ENCODE measurements at regions not wholly inside any gene's neighbourhood (a gene's known extent, or its start where the extent isn't known, plus 50 kb on each side); places are given as distances from the start of the nearest gene placed in this dataset.

DNA sequence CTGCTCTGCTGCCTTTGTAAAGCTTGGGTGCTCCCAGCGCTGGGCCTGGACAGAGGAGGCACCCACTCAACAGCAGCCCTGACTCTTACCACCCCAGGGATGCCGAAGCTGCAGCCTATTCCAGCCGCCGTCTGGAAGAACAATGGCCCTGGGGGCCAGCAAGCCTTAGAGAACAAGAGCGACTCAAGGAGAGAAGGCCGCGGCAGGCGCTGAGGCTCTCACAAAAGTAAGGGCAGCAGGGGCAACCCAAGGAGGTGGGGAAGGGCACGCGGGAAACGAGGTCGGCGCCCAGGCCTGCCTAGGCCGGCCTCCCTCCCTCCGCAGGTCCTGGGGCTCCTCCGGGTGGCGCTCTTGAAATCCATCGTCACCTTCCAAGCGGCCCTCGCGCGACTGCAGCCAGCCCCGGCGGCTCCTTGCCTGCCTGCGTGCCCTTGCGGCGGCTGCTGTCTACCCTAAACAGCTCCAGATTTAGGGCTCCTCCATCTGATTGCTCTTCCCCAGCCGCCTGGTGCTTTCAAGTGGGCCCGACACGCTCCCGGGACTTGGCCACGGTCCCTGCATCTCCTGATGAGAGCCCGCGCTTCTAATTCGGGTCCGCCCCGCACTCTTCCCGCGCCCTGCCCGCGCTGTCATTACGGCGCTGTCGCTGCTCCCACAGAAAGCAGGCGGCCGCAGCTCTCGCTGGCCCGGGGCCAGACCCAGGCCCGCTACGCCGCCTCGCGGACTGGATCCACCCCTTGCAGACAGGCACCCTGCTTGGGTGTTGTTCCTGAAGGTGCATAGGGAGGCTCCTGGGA lies 213.3 kb downstream of the SEMA6A start:
- DNase-seq = peak; percentile 81

DNA sequence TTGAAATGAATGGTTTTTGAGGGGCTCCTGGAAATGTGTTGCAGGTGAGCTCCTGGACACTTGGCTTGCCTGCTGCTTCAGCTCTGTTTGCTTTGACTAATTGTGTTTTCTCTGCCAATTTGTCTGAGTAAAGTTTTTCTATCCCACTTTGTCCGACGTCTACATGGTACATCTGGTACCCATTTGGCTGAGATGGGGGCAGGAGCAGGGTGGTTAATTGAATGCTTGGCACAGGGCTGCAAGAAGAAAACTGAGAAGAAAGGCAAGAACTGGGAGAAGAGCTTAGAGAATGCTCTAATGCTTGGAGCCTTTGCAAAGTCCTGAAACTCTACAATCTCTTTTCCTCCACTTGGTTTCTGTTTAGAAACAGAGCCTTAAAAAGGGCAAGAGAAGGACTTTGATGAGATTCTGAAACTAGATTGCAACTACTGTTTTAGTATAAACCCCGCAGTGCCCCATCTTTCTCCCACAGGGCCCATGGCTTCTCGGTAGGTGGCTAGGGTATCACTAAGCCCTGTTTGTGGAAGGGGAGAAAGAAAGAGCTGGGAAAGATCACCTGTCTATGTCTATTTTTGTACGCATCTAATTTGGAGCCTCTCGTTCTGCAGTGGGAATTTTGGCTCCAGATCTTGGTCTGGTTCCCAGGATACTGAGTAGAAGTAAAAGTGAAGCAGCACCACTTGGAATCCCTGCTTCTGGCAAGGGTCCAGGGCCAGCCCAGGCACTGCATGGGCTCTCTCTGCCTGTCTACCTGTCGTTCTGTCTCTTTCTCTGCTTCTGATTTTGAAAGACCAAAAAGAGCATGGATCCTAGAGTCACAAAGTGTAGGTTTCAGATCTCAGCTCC lies 214.4 kb downstream of the SEMA6A start:
- DNase-seq = no peak

DNA sequence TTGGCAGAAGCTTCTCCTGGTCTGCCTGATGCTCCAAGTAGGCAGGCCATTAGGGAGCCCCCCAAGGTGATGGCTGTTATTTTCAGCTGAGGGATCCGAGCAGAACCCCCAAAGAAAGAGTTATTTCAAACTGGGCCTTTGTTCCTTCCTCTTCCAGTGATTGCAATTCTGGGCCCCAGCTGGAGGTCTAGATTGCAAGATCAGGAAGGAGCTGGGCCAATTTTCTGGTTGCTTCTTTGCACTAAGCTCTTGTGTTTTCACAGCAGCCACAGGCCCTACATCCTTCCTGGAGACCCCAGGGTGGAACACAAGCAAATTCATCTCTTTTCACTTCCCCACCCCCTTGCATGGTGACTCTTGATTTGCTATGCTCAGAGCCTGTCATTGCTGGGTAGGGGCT lies 215.0 kb downstream of the SEMA6A start:
- no peak for DNase-seq

DNA sequence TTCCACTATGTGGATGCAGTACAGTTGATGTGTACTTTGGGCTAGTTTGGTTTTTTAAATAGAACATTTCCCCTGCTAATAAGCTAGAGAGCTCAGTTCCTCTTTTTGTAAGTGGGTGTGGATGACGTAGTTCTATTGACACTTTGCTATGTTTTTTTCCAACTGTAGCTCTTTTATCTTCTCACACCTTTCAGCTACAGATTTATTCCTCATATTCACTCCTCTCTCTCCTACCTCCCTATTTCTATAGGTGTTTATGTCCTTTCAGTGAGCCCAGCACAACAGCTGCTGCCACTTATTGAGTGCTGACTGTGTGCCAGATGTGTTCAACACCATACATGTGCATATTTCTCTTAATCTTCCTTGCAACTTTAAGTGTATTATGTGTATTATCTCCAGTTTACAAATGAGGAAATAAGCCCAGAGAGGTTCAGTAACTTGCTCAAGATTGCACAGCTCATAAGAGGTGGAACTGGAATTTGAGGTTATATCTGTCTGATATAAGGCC lies 215.7 kb downstream of the SEMA6A start:
- DNase-seq = no peak

DNA sequence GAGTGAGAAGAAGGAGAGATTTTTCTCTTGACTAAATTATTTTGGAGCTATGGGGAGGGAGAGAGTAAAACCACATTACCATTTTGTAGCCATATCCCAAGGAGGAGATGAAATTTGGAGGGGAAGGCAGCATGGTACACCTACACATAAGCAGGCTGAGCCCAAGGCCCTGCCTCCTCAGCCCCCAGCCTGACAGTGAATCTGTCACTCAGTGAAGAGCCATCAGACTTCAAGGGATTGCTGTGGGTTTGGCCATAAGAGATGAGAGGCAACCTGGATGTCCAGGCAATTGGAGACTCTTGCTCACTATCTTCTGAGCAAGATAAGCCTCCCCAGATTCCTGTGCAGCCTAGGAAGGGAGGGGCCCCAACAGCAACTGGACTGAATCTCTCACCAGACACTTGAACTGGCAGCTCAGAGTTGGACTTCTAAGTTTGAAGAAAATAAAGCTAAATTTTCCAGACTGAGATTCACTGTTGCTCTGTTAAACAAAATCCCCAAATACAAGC lies 216.6 kb downstream of the SEMA6A start:
- no peak for DNase-seq

DNA sequence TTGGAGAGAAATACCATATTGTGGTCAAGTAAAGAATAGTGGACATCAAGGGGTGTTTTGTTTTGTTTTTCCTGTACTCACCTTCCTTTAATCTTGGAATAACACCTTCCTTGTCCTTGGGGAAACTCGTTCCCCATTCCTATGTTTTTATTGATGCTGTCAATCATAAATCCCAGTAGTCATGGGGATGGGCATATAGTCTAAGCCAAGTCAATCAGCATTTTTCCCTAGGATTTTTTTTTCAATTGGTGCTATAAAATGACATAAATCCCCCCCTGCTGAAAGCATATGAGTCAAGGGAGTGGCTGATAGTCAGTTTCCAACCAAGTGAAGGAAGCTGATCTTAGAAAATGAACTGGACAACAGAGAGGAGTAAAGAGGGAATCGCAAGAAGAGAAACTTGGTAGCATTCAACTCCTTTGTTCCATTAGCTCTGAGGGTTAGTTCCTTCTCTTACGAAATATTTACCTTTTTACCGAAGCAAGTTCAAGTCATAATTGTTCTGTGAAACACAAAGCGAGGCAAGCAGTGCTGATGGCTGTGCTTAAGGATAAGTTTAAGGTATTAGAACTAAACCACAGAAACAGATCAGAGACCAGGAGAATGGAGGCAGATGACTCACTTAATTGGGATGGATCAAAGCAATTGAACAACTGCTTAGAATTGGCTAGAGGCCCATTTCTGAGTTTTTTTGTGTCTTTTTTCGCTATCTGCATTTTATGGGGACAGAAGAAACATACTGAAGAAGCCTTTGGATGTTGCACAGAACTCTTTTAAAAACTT lies 218.6 kb downstream of the SEMA6A start:
- no peak for DNase-seq

DNA sequence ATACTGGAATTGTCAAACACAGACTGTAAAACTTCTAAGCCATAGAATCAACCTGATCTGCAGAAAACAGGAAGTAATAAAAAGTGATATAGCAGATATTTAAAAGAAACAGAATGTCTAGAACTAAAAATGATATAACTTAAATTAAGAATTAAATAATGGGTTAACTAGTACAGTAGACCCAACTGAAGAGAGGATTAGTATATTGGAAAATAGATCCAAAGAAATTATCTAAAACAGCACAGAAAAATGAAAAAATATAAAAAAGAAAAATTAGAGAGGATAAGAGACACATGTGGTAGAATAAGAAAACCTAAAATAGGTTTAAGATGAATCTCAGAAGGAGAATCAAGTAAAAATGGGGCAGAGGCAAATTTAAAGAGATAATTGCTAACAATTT lies 219.9 kb downstream of the SEMA6A start:
- no peak for DNase-seq

DNA sequence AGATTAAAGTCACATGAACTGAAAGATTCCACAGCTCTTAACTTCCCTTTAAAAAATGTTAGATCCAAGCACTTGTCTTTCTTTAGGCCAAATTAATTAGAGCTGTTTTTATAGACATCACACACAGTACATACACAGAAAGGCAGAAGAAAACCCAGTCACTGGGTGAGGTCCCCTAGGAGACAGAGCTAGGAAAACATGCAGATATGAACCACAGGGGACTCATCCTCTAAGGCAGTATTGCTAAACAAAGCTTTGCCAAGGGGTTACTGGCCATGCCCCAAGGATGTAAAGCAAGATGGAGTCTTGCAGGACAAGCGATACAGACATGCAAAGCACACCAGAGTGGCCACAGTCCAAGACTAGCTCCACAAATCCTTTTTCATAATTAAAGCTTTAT lies 227.0 kb downstream of the SEMA6A start:
- no peak for DNase-seq

DNA sequence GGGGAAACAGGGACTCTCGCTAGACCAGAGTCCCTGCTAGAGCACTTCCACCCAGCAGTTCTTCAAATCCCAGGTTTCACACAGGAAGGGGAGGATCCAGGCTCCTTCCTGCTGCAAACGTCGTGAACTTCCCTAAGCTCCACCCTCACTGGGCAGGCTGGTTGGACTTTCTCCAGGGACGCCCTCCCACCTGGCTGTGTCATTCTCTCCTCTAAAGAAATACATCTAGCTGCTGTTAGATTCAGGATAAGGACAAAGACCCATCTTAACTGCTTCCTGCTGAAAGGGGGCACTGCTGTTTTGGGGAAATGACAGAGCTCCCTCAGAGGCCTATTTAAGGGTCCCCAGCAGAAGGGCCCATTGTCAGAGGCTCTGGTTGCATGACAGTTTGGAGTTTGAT lies 230.7 kb downstream of the SEMA6A start:
- no peak for DNase-seq

Data from DMS53 (cell line).